ENCODE measurements at regions not wholly inside any gene's neighbourhood (a gene's known extent, or its start where the extent isn't known, plus 50 kb on each side); places are given as distances from the start of the nearest gene placed in this dataset.

- TF ChIP-seq, protein P1, sequence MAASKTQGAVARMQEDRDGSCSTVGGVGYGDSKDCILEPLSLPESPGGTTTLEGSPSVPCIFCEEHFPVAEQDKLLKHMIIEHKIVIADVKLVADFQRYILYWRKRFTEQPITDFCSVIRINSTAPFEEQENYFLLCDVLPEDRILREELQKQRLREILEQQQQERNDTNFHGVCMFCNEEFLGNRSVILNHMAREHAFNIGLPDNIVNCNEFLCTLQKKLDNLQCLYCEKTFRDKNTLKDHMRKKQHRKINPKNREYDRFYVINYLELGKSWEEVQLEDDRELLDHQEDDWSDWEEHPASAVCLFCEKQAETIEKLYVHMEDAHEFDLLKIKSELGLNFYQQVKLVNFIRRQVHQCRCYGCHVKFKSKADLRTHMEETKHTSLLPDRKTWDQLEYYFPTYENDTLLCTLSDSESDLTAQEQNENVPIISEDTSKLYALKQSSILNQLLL (CRISPR knock-in tag; IDR thresholded peaks at IDR 0.05; ENCODE audit: borderline replicate concordance): no peak
- TF ChIP-seq ATF1 (CRISPR knock-in tag; IDR thresholded peaks at IDR 0.05) (no peak), ATF1 (tag; IDR thresholded peaks at IDR 0.05) (peak; percentile 45), NONO (IDR thresholded peaks at IDR 0.05; ENCODE audit: low read depth in 2 of 2, low read length in 1 of 2) (no peak), TFAP4 (CRISPR knock-in tag; IDR thresholded peaks at IDR 0.05; ENCODE audit: borderline replicate concordance) (no peak), PRMT5 (CRISPR knock-in tag; IDR thresholded peaks at IDR 0.05) (no peak), BRF2 (IDR thresholded peaks at IDR 0.05; ENCODE audit: borderline replicate concordance, insufficient read depth, insufficient read length) (no peak), BACH1 (tag; IDR thresholded peaks at IDR 0.05) (no peak), C11orf30 (IDR thresholded peaks at IDR 0.05; ENCODE audit: low read depth) (peak; percentile 55; the same call in 1 of the 2 replicates), BRD4 (IDR thresholded peaks at IDR 0.05) (no peak), TBP (optimal IDR thresholded peaks at IDR 0.05; ENCODE audit: low read depth, low read length) (no peak), POLR2AphosphoS5 (IDR thresholded peaks at IDR 0.05; ENCODE audit: control insufficient read depth, insufficient read depth, low read depth, low read length) (no peak), ZNF274 (IDR thresholded peaks at IDR 0.05; ENCODE audit: borderline replicate concordance, low read depth, low read length) (no peak), FOS (IDR thresholded peaks at IDR 0.05; ENCODE audit: extremely low read depth, insufficient read length) (no peak), HDAC2 (IDR thresholded peaks at IDR 0.05) (no peak), KDM4B (IDR thresholded peaks at IDR 0.05; ENCODE audit: borderline replicate concordance in 2 of 2, low read depth in 1 of 2) (no peak), PHB (CRISPR knock-in tag; IDR thresholded peaks at IDR 0.05) (no peak), RBM15 (IDR thresholded peaks at IDR 0.05; ENCODE audit: insufficient read depth, low read length) (no peak), RFX1 (IDR thresholded peaks at IDR 0.05) (no peak), ZNF316 (IDR thresholded peaks at IDR 0.05) (peak; percentile 26; the same call in 1 of the 2 replicates)
- TF ChIP-seq, protein P2, sequence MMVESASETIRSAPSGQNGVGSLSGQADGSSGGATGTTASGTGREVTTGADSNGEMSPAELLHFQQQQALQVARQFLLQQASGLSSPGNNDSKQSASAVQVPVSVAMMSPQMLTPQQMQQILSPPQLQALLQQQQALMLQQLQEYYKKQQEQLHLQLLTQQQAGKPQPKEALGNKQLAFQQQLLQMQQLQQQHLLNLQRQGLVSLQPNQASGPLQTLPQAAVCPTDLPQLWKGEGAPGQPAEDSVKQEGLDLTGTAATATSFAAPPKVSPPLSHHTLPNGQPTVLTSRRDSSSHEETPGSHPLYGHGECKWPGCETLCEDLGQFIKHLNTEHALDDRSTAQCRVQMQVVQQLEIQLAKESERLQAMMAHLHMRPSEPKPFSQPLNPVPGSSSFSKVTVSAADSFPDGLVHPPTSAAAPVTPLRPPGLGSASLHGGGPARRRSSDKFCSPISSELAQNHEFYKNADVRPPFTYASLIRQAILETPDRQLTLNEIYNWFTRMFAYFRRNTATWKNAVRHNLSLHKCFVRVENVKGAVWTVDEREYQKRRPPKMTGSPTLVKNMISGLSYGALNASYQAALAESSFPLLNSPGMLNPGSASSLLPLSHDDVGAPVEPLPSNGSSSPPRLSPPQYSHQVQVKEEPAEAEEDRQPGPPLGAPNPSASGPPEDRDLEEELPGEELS (CRISPR knock-in tag; IDR thresholded peaks at IDR 0.05; ENCODE audit: borderline replicate concordance): no peak
- TF ChIP-seq, protein P3, sequence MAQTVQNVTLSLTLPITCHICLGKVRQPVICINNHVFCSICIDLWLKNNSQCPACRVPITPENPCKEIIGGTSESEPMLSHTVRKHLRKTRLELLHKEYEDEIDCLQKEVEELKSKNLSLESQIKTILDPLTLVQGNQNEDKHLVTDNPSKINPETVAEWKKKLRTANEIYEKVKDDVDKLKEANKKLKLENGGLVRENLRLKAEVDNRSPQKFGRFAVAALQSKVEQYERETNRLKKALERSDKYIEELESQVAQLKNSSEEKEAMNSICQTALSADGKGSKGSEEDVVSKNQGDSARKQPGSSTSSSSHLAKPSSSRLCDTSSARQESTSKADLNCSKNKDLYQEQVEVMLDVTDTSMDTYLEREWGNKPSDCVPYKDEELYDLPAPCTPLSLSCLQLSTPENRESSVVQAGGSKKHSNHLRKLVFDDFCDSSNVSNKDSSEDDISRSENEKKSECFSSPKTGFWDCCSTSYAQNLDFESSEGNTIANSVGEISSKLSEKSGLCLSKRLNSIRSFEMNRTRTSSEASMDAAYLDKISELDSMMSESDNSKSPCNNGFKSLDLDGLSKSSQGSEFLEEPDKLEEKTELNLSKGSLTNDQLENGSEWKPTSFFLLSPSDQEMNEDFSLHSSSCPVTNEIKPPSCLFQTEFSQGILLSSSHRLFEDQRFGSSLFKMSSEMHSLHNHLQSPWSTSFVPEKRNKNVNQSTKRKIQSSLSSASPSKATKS (CRISPR knock-in tag; IDR thresholded peaks at IDR 0.05): no peak
Measured at GRCh38 chr4:183029365-183029764, 69.7 kb upstream of the WWC2 start (continued).

Measured in K562 (cell line).